Mucosa of stomach (tissue), 1 donor: ENCODE measurements at regions not wholly inside any gene's neighbourhood (a gene's known extent, or its start where the extent isn't known, plus 50 kb on each side); places are given as distances from the start of the nearest gene placed in this dataset.

Experiments used
- H3K27me3 ChIP-seq: one replicate; pipeline ENCODE4 v1.7.0; 2013; ENCODE audit warnings: mild to moderate bottlenecking, low read length; ENCODE audit not compliant: control insufficient read depth, insufficient read depth
- H3K36me3 ChIP-seq: one replicate; pipeline ENCODE4 v1.7.0; 2013; ENCODE audit warnings: low read length; ENCODE audit not compliant: control insufficient read depth, insufficient read depth
- H3K4me1 ChIP-seq: one replicate; pipeline ENCODE4 v1.7.0; 2013; ENCODE audit warnings: mild to moderate bottlenecking, low read length; ENCODE audit not compliant: control insufficient read depth, insufficient read depth
- H3K4me3 ChIP-seq: one replicate; pipeline ENCODE4 v1.7.0; 2013; ENCODE audit warnings: low read length
- H3K9ac ChIP-seq: one replicate; pipeline ENCODE4 v1.7.0; 2013; ENCODE audit warnings: mild to moderate bottlenecking, low read length, moderate library complexity
- H3K9me3 ChIP-seq: one replicate; pipeline ENCODE4 v1.7.0; 2013; ENCODE audit warnings: mild to moderate bottlenecking, low read length, moderate library complexity; ENCODE audit not compliant: control insufficient read depth
- donor health status: Pancreatic carcinoma.

- Histone ChIP-seq H3K27me3 (no peaks in the 10 kb centered on the region), H3K4me1 (no peaks in the 10 kb centered on the region), H3K4me3 (no peak overlapping the region), H3K36me3 (no peaks in the 10 kb centered on the region), H3K9ac (no peak overlapping the region), H3K9me3 (no peaks in the 10 kb centered on the region)
Observed at GRCh38 chr2:2698182-2699120, 367.4 kb upstream of the MYT1L start.

GRCh38 chr2:2696733-2697455 is 365.8 kb upstream of the MYT1L start:
- Histone ChIP-seq H3K4me3 (no peak overlapping the region), H3K4me1 (no peaks in the 10 kb centered on the region), H3K9ac (no peak overlapping the region), H3K36me3 (no peaks in the 10 kb centered on the region), H3K27me3 (no peaks in the 10 kb centered on the region), H3K9me3 (no peaks in the 10 kb centered on the region)

- H3K27me3 ChIP-seq = no peaks in the 10 kb centered on the region
- no peaks in the 10 kb centered on the region for H3K9me3 ChIP-seq
- H3K36me3 ChIP-seq = no peaks in the 10 kb centered on the region
- H3K9ac ChIP-seq = no peak overlapping the region
- H3K4me1 ChIP-seq = no peaks in the 10 kb centered on the region
- no peak overlapping the region for H3K4me3 ChIP-seq
Observed at GRCh38 chr2:2696325-2696724, 365.2 kb upstream of the MYT1L start.

GRCh38 chr2:2694746-2695145 is 363.7 kb upstream of the MYT1L start:
- no peaks in the 10 kb centered on the region for H3K27me3 ChIP-seq
- no peaks in the 10 kb centered on the region for H3K9me3 ChIP-seq
- no peaks in the 10 kb centered on the region for H3K36me3 ChIP-seq
- no peak overlapping the region for H3K4me3 ChIP-seq
- no peaks in the 10 kb centered on the region for H3K4me1 ChIP-seq
- no peak overlapping the region for H3K9ac ChIP-seq

GRCh38 chr2:2692599-2693389 is 361.7 kb upstream of the MYT1L start:
- H3K9me3 ChIP-seq = no peaks in the 10 kb centered on the region
- H3K4me1 ChIP-seq = no peaks in the 10 kb centered on the region
- H3K4me3 ChIP-seq = no peak overlapping the region
- no peaks in the 10 kb centered on the region for H3K27me3 ChIP-seq
- no peaks in the 10 kb centered on the region for H3K36me3 ChIP-seq
- no peak overlapping the region for H3K9ac ChIP-seq

- Histone ChIP-seq H3K27me3 (no peaks in the 10 kb centered on the region), H3K4me3 (no peak overlapping the region), H3K9ac (no peak overlapping the region), H3K9me3 (no peaks in the 10 kb centered on the region), H3K4me1 (no peaks in the 10 kb centered on the region), H3K36me3 (no peaks in the 10 kb centered on the region)
Observed at GRCh38 chr2:2691419-2691818, 360.3 kb upstream of the MYT1L start.

GRCh38 chr2:2690985-2691384 is 359.9 kb upstream of the MYT1L start:
- H3K36me3 ChIP-seq = no peaks in the 10 kb centered on the region
- H3K27me3 ChIP-seq = no peaks in the 10 kb centered on the region
- no peaks in the 10 kb centered on the region for H3K4me1 ChIP-seq
- no peaks in the 10 kb centered on the region for H3K9me3 ChIP-seq
- H3K4me3 ChIP-seq = no peak overlapping the region
- H3K9ac ChIP-seq = no peak overlapping the region

GRCh38 chr2:2689306-2689705 is 358.2 kb upstream of the MYT1L start:
- Histone ChIP-seq H3K4me3 (no peak overlapping the region), H3K9me3 (no peaks in the 10 kb centered on the region), H3K36me3 (no peaks in the 10 kb centered on the region), H3K27me3 (no peaks in the 10 kb centered on the region), H3K9ac (no peak overlapping the region), H3K4me1 (no peaks in the 10 kb centered on the region)

GRCh38 chr2:2688254-2688653 is 357.2 kb upstream of the MYT1L start:
- Histone ChIP-seq H3K9ac (no peak overlapping the region), H3K27me3 (no peaks in the 10 kb centered on the region), H3K4me3 (no peak overlapping the region), H3K9me3 (no peaks in the 10 kb centered on the region), H3K36me3 (no peaks in the 10 kb centered on the region), H3K4me1 (no peaks in the 10 kb centered on the region)

GRCh38 chr2:2687745-2688144 is 356.7 kb upstream of the MYT1L start:
- no peaks in the 10 kb centered on the region for H3K36me3 ChIP-seq
- H3K4me1 ChIP-seq = no peaks in the 10 kb centered on the region
- H3K4me3 ChIP-seq = no peak overlapping the region
- H3K9ac ChIP-seq = no peak overlapping the region
- H3K9me3 ChIP-seq = no peaks in the 10 kb centered on the region
- H3K27me3 ChIP-seq = no peaks in the 10 kb centered on the region

- Histone ChIP-seq H3K27me3 (no peaks in the 10 kb centered on the region), H3K36me3 (no peaks in the 10 kb centered on the region), H3K9me3 (no peaks in the 10 kb centered on the region), H3K4me3 (no peak overlapping the region), H3K4me1 (no peaks in the 10 kb centered on the region), H3K9ac (no peak overlapping the region)
Observed at GRCh38 chr2:2686222-2686621, 355.1 kb upstream of the MYT1L start.
